ENCODE measurements at regions not wholly inside any gene's neighbourhood (a gene's known extent, or its start where the extent isn't known, plus 50 kb on each side); places are given as distances from the start of the nearest gene placed in this dataset.

DNA sequence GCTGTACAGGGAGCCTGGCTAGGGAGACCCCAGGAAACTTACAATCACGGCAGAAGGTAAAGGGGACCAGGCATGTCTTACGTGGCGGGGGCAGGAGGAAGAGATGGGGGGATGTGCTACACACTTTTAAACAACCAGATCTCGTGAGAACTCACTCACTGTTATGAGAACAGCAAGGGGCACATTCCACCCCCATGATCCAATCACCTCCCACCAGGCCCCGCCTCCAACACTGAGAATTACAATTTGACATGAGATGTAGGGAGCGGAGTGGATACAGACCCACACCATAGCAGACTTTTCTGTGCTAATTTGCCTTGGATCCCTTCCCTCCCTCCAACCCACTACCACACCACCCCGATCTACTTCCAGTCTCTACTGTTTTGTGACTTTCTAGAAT is 106.7 kb upstream of the PEG3 start:
- no peak for DNase-seq (ENCODE audit: low spot score)

DNA sequence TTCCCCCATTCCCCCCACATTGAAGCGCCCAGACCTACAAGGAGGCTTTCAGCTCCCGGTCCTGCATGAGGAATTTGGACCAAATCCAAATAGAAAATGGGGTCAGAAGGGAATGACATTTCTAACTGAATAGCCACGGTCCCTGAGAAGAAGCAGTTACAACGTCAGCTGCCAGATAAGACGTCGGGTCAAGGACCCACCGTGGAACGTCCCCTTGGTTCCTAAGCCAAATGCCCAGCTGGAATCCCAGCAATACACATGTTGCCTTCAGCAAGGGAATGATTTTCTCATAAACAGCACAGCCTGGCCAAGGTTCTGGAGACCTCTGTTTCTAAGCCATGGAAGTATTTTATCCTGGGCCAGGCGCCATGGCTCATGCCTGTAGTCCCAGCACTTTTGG is 109.1 kb upstream of the PEG3 start:
- no peak for DNase-seq (ENCODE audit: low spot score)

- no peak for DNase-seq (ENCODE audit: low spot score)
These were observed 111.1 kb upstream of the PEG3 start for GRCh38 chr19:56951672-56952071.

DNA sequence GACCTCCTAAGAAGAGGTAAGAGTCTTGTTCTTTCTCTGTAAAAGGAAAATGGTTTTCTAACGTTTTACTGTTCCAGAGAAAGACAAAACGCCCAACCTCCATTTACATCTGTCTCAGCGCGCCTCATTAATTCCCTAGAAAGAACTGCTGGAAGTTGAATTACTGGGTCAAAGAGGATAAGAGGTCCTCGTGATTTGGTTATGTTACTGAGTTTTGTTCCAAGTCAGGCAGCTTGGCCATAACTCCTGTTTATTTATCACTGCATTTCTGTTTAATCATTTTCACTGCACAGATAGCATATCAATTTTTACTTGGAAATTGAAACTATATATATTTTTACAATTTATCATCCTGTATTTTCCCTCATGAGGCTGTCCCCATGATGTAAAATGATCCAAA is 112.9 kb upstream of the PEG3 start:
- DNase-seq (ENCODE audit: low spot score): no peak

GRCh38 chr19:56955637-56956216 is 115.2 kb upstream of the PEG3 start:
- DNase-seq (ENCODE audit: low spot score): no peak

DNA sequence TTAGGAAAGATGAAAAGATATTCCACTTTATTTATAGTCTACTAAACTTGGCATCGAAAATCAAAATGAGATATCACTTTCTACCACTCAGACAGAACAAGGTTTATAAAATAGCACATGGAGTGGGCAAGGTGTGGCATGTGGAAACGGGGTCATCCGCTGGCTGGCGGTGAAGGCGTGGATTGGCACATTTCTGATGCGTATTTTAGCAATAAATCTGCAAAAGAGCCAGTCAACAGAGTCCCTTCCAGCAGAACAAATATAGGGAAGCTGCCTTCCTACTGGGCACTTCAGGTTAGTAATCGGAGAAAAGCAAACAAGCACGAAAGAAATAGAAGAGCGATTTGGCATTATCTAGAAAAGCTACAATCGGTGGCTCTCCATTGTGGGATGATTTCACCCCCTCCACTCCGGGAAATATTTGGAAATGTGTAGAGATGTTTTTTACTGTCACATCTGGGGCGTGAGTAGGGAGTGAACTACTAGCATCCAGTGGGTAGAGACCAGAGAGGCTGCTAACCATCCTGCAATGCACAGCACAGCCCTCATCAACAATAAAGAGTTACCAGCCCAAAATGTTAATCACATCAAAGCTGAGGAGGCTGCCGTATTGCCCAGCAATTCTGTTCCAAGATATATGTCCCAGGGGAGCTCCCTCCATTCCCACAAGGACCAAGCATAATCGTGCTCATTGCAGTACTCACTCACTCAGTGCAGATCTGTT is 116.1 kb upstream of the PEG3 start:
- no peak for DNase-seq (ENCODE audit: low spot score)

DNA sequence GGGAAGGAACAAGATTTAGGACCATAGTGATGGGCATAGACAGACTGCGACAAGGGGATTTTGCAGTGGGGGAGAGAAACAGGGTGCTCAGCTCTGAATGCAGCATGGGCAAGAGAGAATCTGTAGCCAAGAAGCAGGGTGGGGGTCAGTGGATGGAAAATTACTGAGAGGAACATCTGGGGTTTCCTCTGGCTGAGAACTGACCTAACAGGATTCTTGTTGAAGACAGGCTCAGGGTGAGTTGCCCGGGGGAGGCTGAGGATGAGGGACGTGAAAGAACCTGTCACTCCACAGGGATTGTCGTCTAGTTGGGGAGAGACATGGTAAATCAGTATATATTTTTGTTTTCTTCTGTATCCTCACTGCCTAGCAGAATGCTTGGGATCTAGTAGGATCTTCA is 118.7 kb upstream of the PEG3 start:
- no peak for DNase-seq (ENCODE audit: low spot score)

GRCh38 chr19:56960959-56961543 is 120.5 kb upstream of the PEG3 start:
- DNase-seq (ENCODE audit: low spot score): no peak

- no peak for DNase-seq (ENCODE audit: low spot score)
These were observed 123.9 kb upstream of the PEG3 start for GRCh38 chr19:56964410-56964920.

DNA sequence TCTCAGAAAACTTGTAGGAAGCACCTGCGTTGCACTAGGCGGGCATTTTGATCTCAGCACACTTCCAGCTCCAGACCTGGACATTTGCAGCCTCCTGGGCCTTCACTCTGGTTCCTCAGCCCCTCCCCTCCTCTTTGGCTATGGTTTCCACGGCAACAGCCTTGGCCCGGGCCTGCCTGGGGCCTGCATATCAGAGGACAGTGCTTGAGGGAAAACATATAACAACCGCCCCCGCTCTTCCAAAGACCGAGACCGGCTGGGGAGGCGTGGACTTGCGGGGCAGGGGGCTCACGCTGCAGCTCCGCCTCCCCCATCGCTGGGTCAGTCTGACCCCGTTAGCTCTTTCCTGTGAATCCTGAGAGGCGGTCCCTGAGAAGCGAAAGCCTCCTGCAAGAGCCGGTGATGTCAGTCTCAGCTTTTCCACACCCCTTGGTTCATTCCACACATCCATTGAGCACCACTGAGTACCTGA is 125.7 kb upstream of the PEG3 start:
- DNase-seq (ENCODE audit: low spot score): no peak

- DNase-seq (ENCODE audit: low spot score): no peak
These were observed 126.3 kb upstream of the PEG3 start for GRCh38 chr19:56966697-56967299.

GRCh38 chr19:56969156-56969555 is 128.6 kb upstream of the PEG3 start:
- DNase-seq (ENCODE audit: low spot score): no peak

DNA sequence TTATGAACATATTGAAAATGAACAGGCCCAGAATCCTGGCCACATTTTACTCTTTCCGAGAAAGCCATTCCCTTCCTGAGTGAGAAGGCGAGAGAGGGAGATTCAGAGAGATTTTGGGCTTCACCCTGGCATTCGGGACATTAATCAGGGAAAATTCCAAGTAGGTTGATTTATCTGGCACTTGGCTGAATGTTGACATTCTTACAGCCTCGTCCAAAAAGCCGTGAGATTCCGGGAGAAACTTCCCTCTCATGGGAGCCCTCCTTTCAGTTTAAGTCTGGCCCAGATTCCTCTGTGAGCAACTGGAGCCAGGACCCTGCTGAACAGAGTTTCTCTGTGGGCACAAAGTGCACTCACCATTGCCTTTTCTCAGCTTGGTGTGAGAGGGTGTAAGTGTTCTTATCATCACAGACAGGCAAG is 129.2 kb upstream of the PEG3 start:
- no peak for DNase-seq (ENCODE audit: low spot score)

DNA sequence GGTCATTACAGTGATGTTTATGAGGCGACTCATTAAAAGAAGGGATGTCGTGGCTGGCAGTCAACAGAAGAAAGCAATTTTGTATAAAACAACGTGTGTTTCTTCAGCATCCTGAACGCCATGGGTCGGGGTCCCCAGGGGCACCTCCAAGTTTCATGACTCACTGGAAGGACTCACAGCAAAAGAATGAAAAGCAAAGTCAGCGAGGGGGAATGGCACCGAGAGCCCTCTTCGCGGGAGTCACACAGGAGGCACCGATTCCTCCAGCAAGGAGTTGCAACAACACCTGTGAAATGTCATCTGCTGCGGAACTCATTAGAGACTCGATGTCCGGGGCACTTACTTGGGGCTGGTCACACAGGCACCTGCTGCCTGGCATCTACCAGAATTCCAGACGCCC is 130.7 kb upstream of the PEG3 start:
- no peak for DNase-seq (ENCODE audit: low spot score)

GRCh38 chr19:56972291-56972841 is 131.8 kb upstream of the PEG3 start:
- DNase-seq (ENCODE audit: low spot score): no peak

DNA sequence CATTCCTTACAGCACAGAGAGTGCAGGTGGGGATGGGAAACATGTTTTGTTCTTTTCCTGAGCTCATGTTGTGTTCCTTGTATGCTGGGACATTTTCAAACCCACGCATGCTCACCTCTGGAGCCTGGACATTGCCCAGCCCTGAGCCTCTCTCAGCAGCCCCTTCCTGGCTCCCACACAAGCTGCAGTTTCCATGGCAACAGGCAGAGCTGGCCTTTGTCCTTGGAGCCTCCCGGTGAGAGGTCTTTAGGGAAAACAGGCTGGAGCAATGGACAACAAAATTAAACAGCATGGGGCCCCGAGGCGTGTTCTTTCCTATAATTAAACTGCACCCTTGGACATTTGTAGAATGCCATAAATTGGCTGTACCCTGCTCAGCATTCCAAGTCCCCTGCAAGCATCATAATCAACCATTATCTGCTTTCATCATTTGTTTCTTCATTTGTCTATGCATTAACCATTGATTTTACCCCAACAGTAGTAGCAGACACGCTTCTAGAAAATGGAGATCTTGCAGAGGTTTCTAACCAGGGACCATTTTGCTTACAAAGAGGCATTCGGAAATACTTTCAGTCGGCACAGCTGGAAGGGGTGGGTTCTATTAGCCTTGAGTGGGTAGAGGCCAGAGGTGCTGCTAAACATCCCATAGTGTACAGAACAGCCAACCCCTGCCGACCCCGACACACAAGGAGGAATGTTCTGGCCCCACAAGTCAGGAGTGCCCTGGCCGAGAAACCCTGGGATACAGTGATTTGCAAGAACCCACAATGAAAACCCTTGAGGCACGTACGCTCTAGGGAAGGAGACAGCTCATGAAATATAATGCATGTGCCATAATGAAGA is 133.4 kb upstream of the PEG3 start:
- DNase-seq (ENCODE audit: low spot score): no peak

DNA sequence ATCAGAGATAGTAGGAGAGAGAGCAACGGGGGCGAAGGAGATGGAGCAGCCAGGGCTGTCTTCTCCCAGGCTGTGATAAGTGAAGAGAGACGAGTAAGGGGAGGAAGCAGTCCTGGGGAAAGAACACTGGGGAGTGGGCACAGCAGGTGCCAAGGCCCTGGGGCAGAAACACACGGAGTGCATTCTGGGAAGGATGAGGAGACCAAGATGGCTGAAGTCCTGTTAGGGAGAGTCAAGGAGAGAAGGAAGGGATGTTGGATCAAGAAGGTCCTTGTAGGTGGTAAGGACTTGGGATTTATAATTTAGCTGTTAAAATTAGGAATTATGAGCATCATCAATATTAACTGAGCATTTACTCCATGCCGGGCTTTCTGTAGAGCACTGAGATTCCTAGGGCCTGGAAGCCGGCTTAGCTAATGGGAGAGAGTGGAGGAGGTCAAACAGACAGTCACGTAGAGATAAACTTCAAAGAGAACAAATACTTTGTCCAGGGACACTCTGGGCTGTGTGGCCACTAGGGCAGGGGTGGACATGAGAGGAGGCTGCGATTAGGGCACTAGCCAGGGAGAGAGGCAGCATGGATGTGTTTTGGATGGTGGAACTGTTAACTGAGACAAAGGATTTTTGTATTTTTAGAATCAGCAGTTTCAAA is 134.2 kb upstream of the PEG3 start:
- no peak for DNase-seq (ENCODE audit: low spot score)

DNA sequence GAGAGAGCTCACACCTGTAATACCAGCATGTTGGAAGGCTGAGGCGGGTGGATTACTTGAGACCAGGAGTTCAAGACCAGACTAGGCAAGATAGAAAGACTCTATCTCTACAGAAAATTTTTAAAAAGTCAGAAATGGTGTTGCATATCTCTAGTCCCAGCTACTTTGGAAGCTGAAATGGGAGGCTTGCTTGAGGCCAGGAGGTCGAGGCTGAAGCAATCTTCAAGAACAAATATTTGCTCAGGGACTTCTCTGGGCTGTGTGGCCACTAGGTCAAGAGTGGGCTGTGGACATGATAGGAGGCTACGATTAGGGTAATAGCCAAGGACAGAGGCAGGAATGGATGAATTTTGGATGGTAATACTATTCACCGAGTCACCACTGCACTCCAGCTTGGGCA is 135.8 kb upstream of the PEG3 start:
- DNase-seq (ENCODE audit: low spot score): no peak

GRCh38 chr19:56976995-56977906 is 136.7 kb upstream of the PEG3 start:
- no peak for DNase-seq (ENCODE audit: low spot score)

DNA sequence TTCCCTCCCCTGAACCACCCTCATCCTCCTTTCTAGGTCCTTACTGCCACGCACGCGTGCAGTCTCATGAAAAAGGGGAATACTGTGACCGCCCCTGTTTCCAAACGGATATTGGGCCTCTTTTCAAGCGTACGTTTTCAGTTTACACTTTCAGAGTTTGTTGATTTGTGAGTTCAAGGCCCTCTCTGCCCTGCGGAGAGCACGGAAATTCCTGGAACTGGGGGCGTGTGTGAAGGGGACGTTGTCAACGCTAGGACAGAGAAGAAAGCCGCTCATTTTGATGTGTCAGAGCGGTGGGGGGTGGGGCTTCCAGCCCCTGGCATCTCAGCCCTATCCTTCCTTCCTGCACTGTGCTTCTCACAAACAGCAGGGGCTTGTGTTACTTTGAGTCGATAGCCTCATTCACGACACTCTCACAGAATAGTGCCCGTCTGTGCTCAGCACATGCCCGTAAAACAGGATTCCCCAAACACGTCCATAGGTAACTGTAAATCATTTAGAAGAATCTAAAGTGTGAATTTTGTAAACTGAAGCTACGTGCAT is 137.6 kb upstream of the PEG3 start:
- no peak for DNase-seq (ENCODE audit: low spot score)
